ENCODE measurements at regions not wholly inside any gene's neighbourhood (a gene's known extent, or its start where the extent isn't known, plus 50 kb on each side); places are given as distances from the start of the nearest gene placed in this dataset.
A peak's percentile ranks its signal among the peaks of the same experiment; 100 is the strongest.
"Not testable (repeated sequence)": the region's sequence is repeated elsewhere in the genome, so short reads cannot be mapped to it uniquely, and the experiment has no call there.

GRCh38 chr14:55847766-55848165 is 267.8 kb downstream of the KTN1 start:
- Histone ChIP-seq H3K36me3 (ENCODE audit: control insufficient read depth, insufficient read depth, low read length) (no peaks in the 10 kb centered on the region), H3K9ac (ENCODE audit: low read depth, low read length) (no peak overlapping the region), H3K27me3 (ENCODE audit: control insufficient read depth, insufficient read depth, low read length) (no peaks in the 10 kb centered on the region), H3K4me3 (ENCODE audit: low read depth, low read length) (no peak overlapping the region), H3K27ac (ENCODE audit: low read depth, low read length) (no peak overlapping the region), H3K9me3 (ENCODE audit: control insufficient read depth, insufficient read depth, low read length) (no peaks in the 10 kb centered on the region), H3K4me1 (ENCODE audit: control insufficient read depth, insufficient read depth, low read length) (no peaks in the 10 kb centered on the region)

GRCh38 chr14:55848964-55849363 is 269.0 kb downstream of the KTN1 start:
- no peak overlapping the region for H3K27ac ChIP-seq (ENCODE audit: low read depth, low read length)
- H3K4me1 ChIP-seq (ENCODE audit: control insufficient read depth, insufficient read depth, low read length) = no peaks in the 10 kb centered on the region
- no peak overlapping the region for H3K4me3 ChIP-seq (ENCODE audit: low read depth, low read length)
- H3K9ac ChIP-seq (ENCODE audit: low read depth, low read length) = no peak overlapping the region
- H3K9me3 ChIP-seq (ENCODE audit: control insufficient read depth, insufficient read depth, low read length) = no peaks in the 10 kb centered on the region
- no peaks in the 10 kb centered on the region for H3K27me3 ChIP-seq (ENCODE audit: control insufficient read depth, insufficient read depth, low read length)
- H3K36me3 ChIP-seq (ENCODE audit: control insufficient read depth, insufficient read depth, low read length) = no peaks in the 10 kb centered on the region

GRCh38 chr14:55849833-55850232 is 268.4 kb upstream of the PELI2 start:
- no peaks in the 10 kb centered on the region for H3K27me3 ChIP-seq (ENCODE audit: control insufficient read depth, insufficient read depth, low read length)
- no peak overlapping the region for H3K9ac ChIP-seq (ENCODE audit: low read depth, low read length)
- no peak overlapping the region for H3K4me3 ChIP-seq (ENCODE audit: low read depth, low read length)
- no peak overlapping the region for H3K27ac ChIP-seq (ENCODE audit: low read depth, low read length)
- H3K9me3 ChIP-seq (ENCODE audit: control insufficient read depth, insufficient read depth, low read length) = no peaks in the 10 kb centered on the region
- no peaks in the 10 kb centered on the region for H3K36me3 ChIP-seq (ENCODE audit: control insufficient read depth, insufficient read depth, low read length)
- no peaks in the 10 kb centered on the region for H3K4me1 ChIP-seq (ENCODE audit: control insufficient read depth, insufficient read depth, low read length)

- H3K27me3 ChIP-seq (ENCODE audit: control insufficient read depth, insufficient read depth, low read length) = no peaks in the 10 kb centered on the region
- H3K4me3 ChIP-seq (ENCODE audit: low read depth, low read length) = no peak overlapping the region
Measured at GRCh38 chr14:55850825-55851241, 267.4 kb upstream of the PELI2 start.

GRCh38 chr14:55851301-55851700 is 266.9 kb upstream of the PELI2 start:
- Histone ChIP-seq H3K27me3 (ENCODE audit: control insufficient read depth, insufficient read depth, low read length) (no peaks in the 10 kb centered on the region), H3K9ac (ENCODE audit: low read depth, low read length) (no peak overlapping the region), H3K9me3 (ENCODE audit: control insufficient read depth, insufficient read depth, low read length) (no peaks in the 10 kb centered on the region), H3K4me3 (ENCODE audit: low read depth, low read length) (no peak overlapping the region), H3K27ac (ENCODE audit: low read depth, low read length) (no peak overlapping the region), H3K4me1 (ENCODE audit: control insufficient read depth, insufficient read depth, low read length) (no peaks in the 10 kb centered on the region), H3K36me3 (ENCODE audit: control insufficient read depth, insufficient read depth, low read length) (no peaks in the 10 kb centered on the region)

More at GRCh38 chr14:55850825-55851241, 267.4 kb upstream of the PELI2 start:
- H3K9me3 ChIP-seq (ENCODE audit: control insufficient read depth, insufficient read depth, low read length) = no peaks in the 10 kb centered on the region
- no peaks in the 10 kb centered on the region for H3K4me1 ChIP-seq (ENCODE audit: control insufficient read depth, insufficient read depth, low read length)
- H3K9ac ChIP-seq (ENCODE audit: low read depth, low read length) = no peak overlapping the region
- H3K36me3 ChIP-seq (ENCODE audit: control insufficient read depth, insufficient read depth, low read length) = no peaks in the 10 kb centered on the region
- H3K27ac ChIP-seq (ENCODE audit: low read depth, low read length) = no peak overlapping the region

GRCh38 chr14:55851961-55852360 is 266.2 kb upstream of the PELI2 start:
- Histone ChIP-seq H3K27me3 (ENCODE audit: control insufficient read depth, insufficient read depth, low read length) (no peaks in the 10 kb centered on the region), H3K9ac (ENCODE audit: low read depth, low read length) (no peak overlapping the region), H3K27ac (ENCODE audit: low read depth, low read length) (no peak overlapping the region), H3K4me3 (ENCODE audit: low read depth, low read length) (no peak overlapping the region), H3K36me3 (ENCODE audit: control insufficient read depth, insufficient read depth, low read length) (no peaks in the 10 kb centered on the region), H3K9me3 (ENCODE audit: control insufficient read depth, insufficient read depth, low read length) (no peaks in the 10 kb centered on the region), H3K4me1 (ENCODE audit: control insufficient read depth, insufficient read depth, low read length) (no peaks in the 10 kb centered on the region)

GRCh38 chr14:55855751-55856150 is 262.5 kb upstream of the PELI2 start:
- H3K9ac ChIP-seq (ENCODE audit: low read depth, low read length) = no peak overlapping the region
- no peaks in the 10 kb centered on the region for H3K27me3 ChIP-seq (ENCODE audit: control insufficient read depth, insufficient read depth, low read length)
- H3K4me1 ChIP-seq (ENCODE audit: control insufficient read depth, insufficient read depth, low read length) = no peaks in the 10 kb centered on the region
- no peak overlapping the region for H3K4me3 ChIP-seq (ENCODE audit: low read depth, low read length)
- H3K27ac ChIP-seq (ENCODE audit: low read depth, low read length) = no peak overlapping the region
- H3K36me3 ChIP-seq (ENCODE audit: control insufficient read depth, insufficient read depth, low read length) = no peaks in the 10 kb centered on the region
- peaks cover 20% of the 10 kb centered on the region for H3K9me3 ChIP-seq (ENCODE audit: control insufficient read depth, insufficient read depth, low read length)

GRCh38 chr14:55858604-55859003 is 259.6 kb upstream of the PELI2 start:
- Histone ChIP-seq H3K27ac (ENCODE audit: low read depth, low read length) (no peak overlapping the region), H3K9ac (ENCODE audit: low read depth, low read length) (no peak overlapping the region), H3K27me3 (ENCODE audit: control insufficient read depth, insufficient read depth, low read length) (no peaks in the 10 kb centered on the region), H3K4me1 (ENCODE audit: control insufficient read depth, insufficient read depth, low read length) (no peaks in the 10 kb centered on the region), H3K36me3 (ENCODE audit: control insufficient read depth, insufficient read depth, low read length) (no peaks in the 10 kb centered on the region), H3K4me3 (ENCODE audit: low read depth, low read length) (no peak overlapping the region), H3K9me3 (ENCODE audit: control insufficient read depth, insufficient read depth, low read length) (peaks cover 33% of the 10 kb centered on the region)

- not testable (repeated sequence) for H3K9ac ChIP-seq (ENCODE audit: low read depth, low read length); H3K27ac ChIP-seq (ENCODE audit: low read depth, low read length)
- H3K9me3 ChIP-seq (ENCODE audit: control insufficient read depth, insufficient read depth, low read length) = peaks cover 45% of the 10 kb centered on the region
Measured at GRCh38 chr14:55861561-55861960, 256.6 kb upstream of the PELI2 start.

GRCh38 chr14:55864890-55865655 is 253.1 kb upstream of the PELI2 start:
- Histone ChIP-seq H3K27me3 (ENCODE audit: control insufficient read depth, insufficient read depth, low read length) (no peaks in the 10 kb centered on the region), H3K27ac (ENCODE audit: low read depth, low read length) (no peak overlapping the region), H3K36me3 (ENCODE audit: control insufficient read depth, insufficient read depth, low read length) (no peaks in the 10 kb centered on the region), H3K4me1 (ENCODE audit: control insufficient read depth, insufficient read depth, low read length) (no peaks in the 10 kb centered on the region), H3K9ac (ENCODE audit: low read depth, low read length) (peak overlapping the region; percentile 35; the same call in 1 of the 2 replicates), H3K4me3 (ENCODE audit: low read depth, low read length) (no peak overlapping the region), H3K9me3 (ENCODE audit: control insufficient read depth, insufficient read depth, low read length) (peaks cover 30% of the 10 kb centered on the region)

More at GRCh38 chr14:55861561-55861960, 256.6 kb upstream of the PELI2 start:
- H3K36me3 ChIP-seq (ENCODE audit: control insufficient read depth, insufficient read depth, low read length); H3K4me3 ChIP-seq (ENCODE audit: low read depth, low read length); H3K4me1 ChIP-seq (ENCODE audit: control insufficient read depth, insufficient read depth, low read length); H3K27me3 ChIP-seq (ENCODE audit: control insufficient read depth, insufficient read depth, low read length): not testable (repeated sequence)

GRCh38 chr14:55867311-55867710 is 250.9 kb upstream of the PELI2 start:
- Histone ChIP-seq H3K36me3 (ENCODE audit: control insufficient read depth, insufficient read depth, low read length) (no peaks in the 10 kb centered on the region), H3K27ac (ENCODE audit: low read depth, low read length) (no peak overlapping the region), H3K9ac (ENCODE audit: low read depth, low read length) (no peak overlapping the region), H3K9me3 (ENCODE audit: control insufficient read depth, insufficient read depth, low read length) (peaks cover 15% of the 10 kb centered on the region), H3K27me3 (ENCODE audit: control insufficient read depth, insufficient read depth, low read length) (no peaks in the 10 kb centered on the region), H3K4me1 (ENCODE audit: control insufficient read depth, insufficient read depth, low read length) (no peaks in the 10 kb centered on the region), H3K4me3 (ENCODE audit: low read depth, low read length) (no peak overlapping the region)
